Activated CD8-positive, alpha-beta T cell treated with anti-CD3 and anti-CD28 coated beads, Interleukin-2, amount 10 ng/mL, durations not matched to agents 7 days and 5 days (primary cell): ENCODE measurements at regions not wholly inside any gene's neighbourhood (a gene's known extent, or its start where the extent isn't known, plus 50 kb on each side); places are given as distances from the start of the nearest gene placed in this dataset.

ENCODE experiments used
- ATAC-seq: fragments of 150-1000 bp; cut with Tn5 transposase; one replicate; pipeline ENCODE4 v1.10.0; 2021; ENCODE audit warnings: moderate library complexity
- CTCF ChIA-PET: fragments of 350-600 bp; sonication (Branson Sonifier 250); formaldehyde crosslinking; loops from one replicate; lab custom pipeline; 2021; ENCODE audit warnings: antibody characterized with exemption; lab: Charles Lee
- POLR2A ChIA-PET: fragments of 350-600 bp; sonication (Branson Sonifier 250); formaldehyde crosslinking; loops from one replicate; lab custom pipeline; 2021; ENCODE audit warnings: antibody characterized with exemption; lab: Charles Lee
- DNase-seq: peaks from one replicate; pipeline ENCODE4 v3.0.0-alpha.2; 2020
- H3K27ac Mint-ChIP-seq: one replicate; pipeline ENCODE4 v1.8.0; 2021; ENCODE audit warnings: mild to moderate bottlenecking, mixed read lengths
- H3K27me3 Mint-ChIP-seq: one replicate; pipeline ENCODE4 v1.8.0; 2021; ENCODE audit warnings: low read depth, mixed read lengths
- H3K36me3 Mint-ChIP-seq: one replicate; pipeline ENCODE4 v1.8.0; 2021; ENCODE audit warnings: low read depth, mixed read lengths
- H3K4me1 Mint-ChIP-seq: one replicate; pipeline ENCODE4 v1.8.0; 2021; ENCODE audit warnings: low read depth, mixed read lengths
- H3K4me3 Mint-ChIP-seq: one replicate; pipeline ENCODE4 v1.8.0; 2021; ENCODE audit warnings: mild to moderate bottlenecking, mixed read lengths
- H3K9me3 Mint-ChIP-seq: one replicate; pipeline ENCODE4 v1.8.0; 2022; ENCODE audit warnings: mixed read lengths; ENCODE audit not compliant: insufficient read depth

DNA sequence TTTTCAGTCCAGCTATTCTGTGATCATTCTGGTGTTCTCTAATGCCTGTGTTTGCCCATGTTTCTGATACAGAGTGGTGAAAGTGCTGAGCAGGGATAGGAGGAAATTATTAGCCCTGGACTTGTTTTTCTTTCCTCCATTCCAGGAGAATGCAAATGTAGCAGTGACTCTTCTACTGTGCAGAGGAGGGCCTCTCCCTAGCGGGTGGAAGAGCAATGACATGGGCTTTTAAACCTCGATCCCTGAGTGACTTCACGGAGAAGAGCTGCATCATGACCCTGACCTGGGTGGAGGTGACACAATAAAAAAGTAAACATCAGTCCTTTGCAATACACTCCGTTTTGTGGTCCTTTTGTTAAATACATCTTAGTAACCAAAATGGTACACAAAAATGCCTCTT is 68.0 kb upstream of the NETO1 start:
- ChIA-PET CTCF (no interaction called here), POLR2A (no interaction called here)
- Mint-ChIP-seq H3K4me3 (no peak overlapping the region), H3K27me3 (no peaks in the 10 kb centered on the region), H3K36me3 (no peaks in the 10 kb centered on the region), H3K27ac (no peak overlapping the region), H3K9me3 (no peaks in the 10 kb centered on the region), H3K4me1 (no peaks in the 10 kb centered on the region)
- no peak for DNase-seq
- no peak for ATAC-seq

DNA sequence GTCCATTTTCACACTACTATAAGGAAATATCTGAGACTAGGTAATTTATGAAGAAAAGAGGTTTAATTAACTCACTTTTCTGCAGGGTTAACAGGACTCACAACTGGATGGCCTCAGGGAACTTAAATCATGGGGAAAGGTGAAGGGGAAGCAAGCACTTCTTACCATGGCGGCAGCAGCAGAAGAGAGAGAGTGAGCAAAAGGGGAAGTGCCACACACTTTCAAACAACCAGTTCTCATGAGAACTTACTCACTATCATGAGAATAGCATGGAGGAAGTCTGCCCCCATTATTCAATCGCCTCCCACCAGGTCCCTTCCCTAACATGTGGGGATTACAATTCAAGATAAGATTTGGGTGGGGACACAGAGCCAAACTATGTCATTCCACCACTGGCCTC is 55.1 kb upstream of the NETO1 start:
- no peak overlapping the region for H3K27ac Mint-ChIP-seq
- H3K4me1 Mint-ChIP-seq: no peaks in the 10 kb centered on the region
- no peak for ATAC-seq
- no peak for DNase-seq
- POLR2A ChIA-PET: no interaction called here
- no peaks in the 10 kb centered on the region for H3K36me3 Mint-ChIP-seq
- H3K9me3 Mint-ChIP-seq: peaks cover 20% of the 10 kb centered on the region
- H3K4me3 Mint-ChIP-seq: no peak overlapping the region
- CTCF ChIA-PET: no interaction called here
- no peaks in the 10 kb centered on the region for H3K27me3 Mint-ChIP-seq
